B cell (primary cell): ENCODE measurements at regions not wholly inside any gene's neighbourhood (a gene's known extent, or its start where the extent isn't known, plus 50 kb on each side); places are given as distances from the start of the nearest gene placed in this dataset.

Experiments used
- ATAC-seq: fragments of 200-7000 bp; cut with Tn5 transposase; one replicate; pipeline ENCODE4 v1.10.0; 2021; ENCODE audit warnings: low read depth, mild to moderate bottlenecking, moderate number of reproducible peaks, moderate library complexity
- CTCF ChIA-PET: fragments of 350-600 bp; sonication (Branson Sonifier 250); formaldehyde crosslinking; loops from one replicate; lab custom pipeline; 2021; ENCODE audit warnings: antibody characterized with exemption, inconsistent platforms; lab: Charles Lee
- POLR2A ChIA-PET: fragments of 350-600 bp; sonication (Branson Sonifier 250); formaldehyde crosslinking; loops from one replicate; lab custom pipeline; 2021; ENCODE audit warnings: antibody characterized with exemption; lab: Charles Lee
- DNase-seq: peaks from one replicate; pipeline ENCODE4 v3.0.0; 2013
- H2AFZ ChIP-seq: 2 replicates; pipeline ENCODE4 v1.6.1; 2012; ENCODE audit warnings: mild to moderate bottlenecking, low read depth, low read length; ENCODE audit not compliant: insufficient read depth, poor library complexity, severe bottlenecking
- H3K27ac ChIP-seq, 2 donors: 1 replicate in 1 of 2; 2 replicates in 1 of 2; pipeline ENCODE4 v1.5.1; 2012 to 2013; ENCODE audit warnings: low read length in 2 of 2, mild to moderate bottlenecking in 2 of 2, moderate library complexity in 1 of 2
- H3K27me3 ChIP-seq, 4 experiments: fragments of 200-600 bp in 1 of 4; sonication (generic) in 1 of 4; replicated peaks in 1 of 4; 1 replicate in 2 of 4; 2 replicates in 2 of 4; pipeline versions ENCODE4 v1.6.1 to v1.7.0; 2013 to 2016; ENCODE audit warnings: low read length in 3 of 4, mild to moderate bottlenecking in 2 of 4, mixed read lengths in 1 of 4, moderate library complexity in 1 of 4; ENCODE audit not compliant: insufficient read depth in 4 of 4, control insufficient read depth in 3 of 4; ENCODE audit errors: control extremely low read depth in 1 of 4
- H3K36me3 ChIP-seq, 2 experiments: replicated peaks in 1 of 2; 1 replicate in 1 of 2; 2 replicates in 1 of 2; pipeline versions ENCODE4 v1.6.1 to v1.7.1; 2013; ENCODE audit warnings: low read length in 1 of 2; ENCODE audit not compliant: insufficient read depth in 2 of 2, control insufficient read depth in 1 of 2; ENCODE audit errors: control extremely low read depth in 1 of 2, extremely low read depth in 1 of 2
- H3K4me1 ChIP-seq, 2 donors: fragments of 200-600 bp in 1 of 2; sonication (generic) in 1 of 2; 1 replicate in 1 of 2; 2 replicates in 1 of 2; pipeline versions ENCODE4 v1.5.1 to v1.6.1; 2013 to 2017; ENCODE audit warnings: low read length in 2 of 2; ENCODE audit not compliant: control insufficient read depth in 2 of 2, insufficient read depth in 2 of 2
- H3K4me2 ChIP-seq: replicated peaks from 2 replicates; pipeline ENCODE3; 2012; ENCODE audit warnings: mild to moderate bottlenecking, low read depth, low read length; ENCODE audit not compliant: poor library complexity, severe bottlenecking
- H3K4me3 ChIP-seq, 5 experiments: fragments of 200-600 bp in 1 of 5; sonication (generic) in 1 of 5; 1 replicate in 3 of 5; 2 replicates in 2 of 5; pipeline versions ENCODE4 v1.5.1 to v1.7.0; 2011 to 2016; ENCODE audit warnings: low read length in 4 of 5, mild to moderate bottlenecking in 4 of 5, low read depth in 2 of 5, control low read depth in 1 of 5, moderate library complexity in 1 of 5; ENCODE audit not compliant: insufficient read depth in 1 of 5; ENCODE audit errors: control extremely low read depth in 1 of 5, extremely low read depth in 1 of 5
- H3K79me2 ChIP-seq: fragments of 200-600 bp; sonication (generic); one replicate; pipeline ENCODE4 v1.6.0; 2016; ENCODE audit warnings: low read length; ENCODE audit not compliant: control insufficient read depth, insufficient read depth
- H3K9ac ChIP-seq: fragments of 200-600 bp; sonication (generic); 2 replicates; pipeline ENCODE4 v1.6.1; 2017; ENCODE audit warnings: mild to moderate bottlenecking, low read length, moderate library complexity
- H3K9me3 ChIP-seq, 3 donors: one replicate each; pipeline versions ENCODE4 v1.6.1 to v1.7.1; 2013; ENCODE audit warnings: low read length in 2 of 3; ENCODE audit not compliant: control insufficient read depth in 2 of 3, insufficient read depth in 1 of 3; ENCODE audit errors: control extremely low read depth in 1 of 3
- H4K20me1 ChIP-seq: 2 replicates; pipeline ENCODE4 v1.6.0; 2012; ENCODE audit warnings: mild to moderate bottlenecking, low read length; ENCODE audit not compliant: insufficient read depth, control insufficient read depth, poor library complexity, severe bottlenecking
- H3K27ac Mint-ChIP-seq: one replicate; pipeline ENCODE4 v1.8.0; 2021; ENCODE audit warnings: mixed read lengths
- H3K27me3 Mint-ChIP-seq: one replicate; pipeline ENCODE4 v1.8.0; 2021; ENCODE audit warnings: mixed read lengths
- H3K4me1 Mint-ChIP-seq: one replicate; pipeline ENCODE4 v1.8.0; 2021; ENCODE audit warnings: mixed read lengths
- H3K4me3 Mint-ChIP-seq: one replicate; pipeline ENCODE4 v1.8.0; 2021; ENCODE audit warnings: mixed read lengths
- H3K9me3 Mint-ChIP-seq: one replicate; pipeline ENCODE4 v1.8.0; 2022; ENCODE audit warnings: mixed read lengths; ENCODE audit not compliant: insufficient read depth
- CTCF ChIP-seq: fragments of 200-600 bp; IDR thresholded peaks from one replicate; pipeline ENCODE4 v1.8.0; 2022; ENCODE audit warnings: antibody characterized with exemption, mild to moderate bottlenecking
- EZH2 ChIP-seq: IDR thresholded peaks from 2 replicates; pipeline ENCODE4 v1.6.1; 2012; ENCODE audit warnings: borderline replicate concordance, low read depth, mild to moderate bottlenecking, moderate library complexity, low read length; ENCODE audit not compliant: insufficient read depth, poor library complexity, severe bottlenecking
- WGBS: methylation state at CpG from one replicate; pipeline ENCODE4 v1.1.5; 2013; ENCODE audit warnings: missing lambda C conversion rate; ENCODE audit not compliant: insufficient coverage; 5-methylcytosine and 5-hydroxymethylcytosine counted together
- intact Hi-C: fragments of 100-400 bp; cut with micrococcal nuclease; formaldehyde crosslinking; loops from one replicate; pipeline ENCODE4 v1.10.0; 2022

GRCh38 chr16:82460766-82461165, 166.0 kb upstream of the CDH13 start:
- Mint-ChIP-seq H3K9me3 (no peaks in the 10 kb centered on the region), H3K4me1 (no peaks in the 10 kb centered on the region), H3K4me3 (no peak overlapping the region), H3K27me3 (peaks cover 20% of the 10 kb centered on the region), H3K27ac (no peak overlapping the region)
- DNase-seq (no peak), ATAC-seq (no peak)
- H3K9me3 ChIP-seq: no peaks in the 10 kb centered on the region
- H3K4me3 ChIP-seq: no peak overlapping the region
- no peak overlapping the region for H3K4me2 ChIP-seq
- H3K36me3 ChIP-seq: no peaks in the 10 kb centered on the region
- 50% methylated on average over 1 of the region's 3 CpGs for WGBS
- intact Hi-C loops: no loop called here
- ChIA-PET POLR2A (no interaction called here), CTCF (no interaction called here)
- no peaks in the 10 kb centered on the region for H3K79me2 ChIP-seq
- no peak overlapping the region for H3K9ac ChIP-seq
- H2AFZ ChIP-seq: no peak overlapping the region
- no peak overlapping the region for H3K27ac ChIP-seq
- no peaks in the 10 kb centered on the region for H3K4me1 ChIP-seq
- no peak for TF ChIP-seq CTCF
- no peak for TF ChIP-seq EZH2
- no peaks in the 10 kb centered on the region for H4K20me1 ChIP-seq
- peaks cover 0 to 5% (median 0%) of the 10 kb centered on the region in 4 experiments for H3K27me3 ChIP-seq

- H3K4me1 Mint-ChIP-seq: no peaks in the 10 kb centered on the region
- no peak overlapping the region for H3K27ac ChIP-seq
- no peaks in the 10 kb centered on the region for H3K36me3 ChIP-seq
- no peak overlapping the region for H3K9ac ChIP-seq
- peaks cover 0 to 5% (median 0%) of the 10 kb centered on the region in 4 experiments for H3K27me3 ChIP-seq
- no peak overlapping the region for H3K4me2 ChIP-seq
- H3K27ac Mint-ChIP-seq: no peak overlapping the region
- no peak overlapping the region for H3K4me3 ChIP-seq
- H2AFZ ChIP-seq: no peak overlapping the region
- ChIA-PET POLR2A (no interaction called here), CTCF (no interaction called here)
- H3K9me3 Mint-ChIP-seq: no peaks in the 10 kb centered on the region
- peaks cover 14% of the 10 kb centered on the region for H3K27me3 Mint-ChIP-seq
- 41% methylated on average over 11 of the region's 11 CpGs for WGBS
- ATAC-seq (no peak), DNase-seq (no peak)
- no peak overlapping the region for H3K4me3 Mint-ChIP-seq
- H3K9me3 ChIP-seq: no peaks in the 10 kb centered on the region
- no peaks in the 10 kb centered on the region for H4K20me1 ChIP-seq
- no peak for TF ChIP-seq CTCF
- TF ChIP-seq EZH2: no peak
- no peaks in the 10 kb centered on the region for H3K79me2 ChIP-seq
- no peaks in the 10 kb centered on the region for H3K4me1 ChIP-seq
- intact Hi-C loops: no loop called here
Measured at GRCh38 chr16:82459580-82460256, 167.1 kb upstream of the CDH13 start.
